HUES48 (cell line): ENCODE measurements at regions not wholly inside any gene's neighbourhood (a gene's known extent, or its start where the extent isn't known, plus 50 kb on each side); places are given as distances from the start of the nearest gene placed in this dataset.

Experiments used
- H3K27ac ChIP-seq: one replicate; pipeline ENCODE4 v1.7.0; 2013; ENCODE audit warnings: low read depth, low read length, inconsistent platforms
- H3K27me3 ChIP-seq: 2 replicates; pipeline ENCODE4 v1.6.1; 2013; ENCODE audit warnings: mild to moderate bottlenecking, low read length; ENCODE audit not compliant: control insufficient read depth, insufficient read depth
- H3K36me3 ChIP-seq: 2 replicates; pipeline ENCODE4 v1.6.1; 2013; ENCODE audit warnings: low read length; ENCODE audit not compliant: control insufficient read depth, insufficient read depth
- H3K4me1 ChIP-seq: 2 replicates; pipeline ENCODE4 v1.6.1; 2013; ENCODE audit warnings: mild to moderate bottlenecking, low read length; ENCODE audit not compliant: control insufficient read depth, insufficient read depth
- H3K4me3 ChIP-seq: 2 replicates; pipeline ENCODE4 v1.5.1; 2013; ENCODE audit warnings: mild to moderate bottlenecking, low read depth, low read length
- H3K9ac ChIP-seq: 2 replicates; pipeline ENCODE4 v1.6.1; 2013; ENCODE audit warnings: mild to moderate bottlenecking, low read depth, low read length, moderate library complexity
- H3K9me3 ChIP-seq: 2 replicates; pipeline ENCODE4 v1.6.1; 2013; ENCODE audit warnings: low read length; ENCODE audit not compliant: control insufficient read depth, insufficient read depth

- Histone ChIP-seq H3K4me1 (no peaks in the 10 kb centered on the region), H3K4me3 (no peak overlapping the region), H3K9me3 (no peaks in the 10 kb centered on the region), H3K9ac (no peak overlapping the region), H3K27me3 (no peaks in the 10 kb centered on the region), H3K36me3 (no peaks in the 10 kb centered on the region), H3K27ac (no peak overlapping the region)
Measured at GRCh38 chr5:4104831-4105597, 509.4 kb downstream of the IRX1 start.

DNA sequence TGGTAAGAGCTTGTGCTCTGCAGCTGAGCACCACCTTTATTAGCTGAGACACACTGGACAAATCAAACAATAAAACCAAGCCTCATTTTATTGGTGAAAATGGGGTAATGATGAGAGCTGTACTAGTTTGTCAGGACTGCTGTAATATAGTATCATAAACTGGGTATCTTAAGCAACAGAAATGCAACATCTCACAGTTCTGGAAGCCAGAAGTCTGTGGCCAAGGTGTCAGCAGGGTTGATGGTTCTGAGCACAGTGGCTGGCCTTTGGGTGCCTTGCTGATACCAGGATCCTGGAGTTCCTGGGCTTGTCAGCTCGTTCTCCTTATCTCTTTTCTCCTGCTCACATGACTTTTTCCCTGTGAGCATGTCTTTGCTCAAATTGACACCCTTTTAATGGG, 513.1 kb downstream of the IRX1 start:
- no peaks in the 10 kb centered on the region for H3K9me3 ChIP-seq
- no peaks in the 10 kb centered on the region for H3K27me3 ChIP-seq
- H3K4me3 ChIP-seq = no peak overlapping the region
- no peak overlapping the region for H3K27ac ChIP-seq
- H3K36me3 ChIP-seq = no peaks in the 10 kb centered on the region
- no peaks in the 10 kb centered on the region for H3K4me1 ChIP-seq
- no peak overlapping the region for H3K9ac ChIP-seq

- no peak overlapping the region for H3K4me3 ChIP-seq
- no peak overlapping the region for H3K27ac ChIP-seq
- no peaks in the 10 kb centered on the region for H3K27me3 ChIP-seq
- no peaks in the 10 kb centered on the region for H3K9me3 ChIP-seq
- H3K4me1 ChIP-seq = no peaks in the 10 kb centered on the region
- no peaks in the 10 kb centered on the region for H3K36me3 ChIP-seq
- H3K9ac ChIP-seq = no peak overlapping the region
Measured at GRCh38 chr5:4113426-4113825, 517.8 kb downstream of the IRX1 start.

DNA sequence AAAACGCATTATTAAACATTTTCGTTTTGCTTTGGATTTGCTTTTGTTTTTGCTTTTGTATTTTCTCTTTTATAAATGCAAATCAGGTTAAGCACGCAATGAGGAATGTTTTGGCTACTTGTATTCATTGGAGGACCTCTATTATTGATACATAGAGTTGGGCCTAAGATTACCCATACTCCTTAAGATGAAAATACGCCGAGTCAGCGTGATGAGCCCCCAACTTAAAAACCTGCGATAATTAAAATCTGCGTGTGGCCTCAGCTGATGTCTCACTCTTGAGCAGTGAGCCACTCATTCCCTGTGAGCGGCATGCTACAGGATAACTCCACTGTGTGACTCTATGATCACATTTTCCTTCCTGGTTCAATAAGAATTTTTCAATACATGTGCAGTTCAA, 518.3 kb downstream of the IRX1 start:
- Histone ChIP-seq H3K9ac (no peak overlapping the region), H3K4me1 (no peaks in the 10 kb centered on the region)

GRCh38 chr5:4114452-4114851, 518.8 kb downstream of the IRX1 start:
- H3K36me3 ChIP-seq = no peaks in the 10 kb centered on the region
- no peaks in the 10 kb centered on the region for H3K27me3 ChIP-seq
- no peaks in the 10 kb centered on the region for H3K9me3 ChIP-seq
- no peaks in the 10 kb centered on the region for H3K4me1 ChIP-seq
- no peak overlapping the region for H3K27ac ChIP-seq
- no peak overlapping the region for H3K4me3 ChIP-seq
- H3K9ac ChIP-seq = no peak overlapping the region

More for the DNA sequence above, 518.3 kb downstream of the IRX1 start:
- no peak overlapping the region for H3K4me3 ChIP-seq
- H3K9me3 ChIP-seq = no peaks in the 10 kb centered on the region
- no peak overlapping the region for H3K27ac ChIP-seq
- H3K27me3 ChIP-seq = no peaks in the 10 kb centered on the region
- no peaks in the 10 kb centered on the region for H3K36me3 ChIP-seq

DNA sequence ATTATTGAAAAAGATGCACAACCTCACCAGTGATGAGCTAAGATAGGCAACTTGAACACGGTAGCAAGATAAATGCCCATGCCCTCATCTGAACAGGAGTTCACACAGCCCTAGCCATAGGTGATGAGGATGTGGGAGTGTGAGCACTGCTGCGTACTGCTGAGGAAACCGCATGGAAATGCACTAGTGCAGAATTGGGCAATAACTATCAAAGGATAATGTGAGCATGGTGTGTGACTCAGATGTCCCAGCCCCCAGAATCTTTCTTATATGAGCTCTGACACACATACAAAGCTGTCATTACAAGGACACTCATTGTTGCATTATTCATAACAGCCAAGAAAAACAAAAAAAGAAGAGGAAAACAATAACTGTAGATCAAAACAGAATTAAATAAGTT, 521.2 kb downstream of the IRX1 start:
- H3K9me3 ChIP-seq = no peaks in the 10 kb centered on the region
- no peaks in the 10 kb centered on the region for H3K4me1 ChIP-seq
- no peak overlapping the region for H3K27ac ChIP-seq
- no peaks in the 10 kb centered on the region for H3K36me3 ChIP-seq
- no peak overlapping the region for H3K4me3 ChIP-seq
- no peaks in the 10 kb centered on the region for H3K27me3 ChIP-seq
- no peak overlapping the region for H3K9ac ChIP-seq

GRCh38 chr5:4124221-4124970, 528.8 kb downstream of the IRX1 start:
- Histone ChIP-seq H3K27ac (no peak overlapping the region), H3K9ac (no peak overlapping the region), H3K9me3 (no peaks in the 10 kb centered on the region), H3K4me1 (no peaks in the 10 kb centered on the region), H3K27me3 (no peaks in the 10 kb centered on the region), H3K4me3 (no peak overlapping the region), H3K36me3 (no peaks in the 10 kb centered on the region)

GRCh38 chr5:4128994-4129393, 533.4 kb downstream of the IRX1 start:
- Histone ChIP-seq H3K27me3 (no peaks in the 10 kb centered on the region), H3K27ac (no peak overlapping the region), H3K4me1 (no peaks in the 10 kb centered on the region), H3K36me3 (no peaks in the 10 kb centered on the region), H3K9me3 (no peaks in the 10 kb centered on the region), H3K9ac (no peak overlapping the region), H3K4me3 (no peak overlapping the region)

DNA sequence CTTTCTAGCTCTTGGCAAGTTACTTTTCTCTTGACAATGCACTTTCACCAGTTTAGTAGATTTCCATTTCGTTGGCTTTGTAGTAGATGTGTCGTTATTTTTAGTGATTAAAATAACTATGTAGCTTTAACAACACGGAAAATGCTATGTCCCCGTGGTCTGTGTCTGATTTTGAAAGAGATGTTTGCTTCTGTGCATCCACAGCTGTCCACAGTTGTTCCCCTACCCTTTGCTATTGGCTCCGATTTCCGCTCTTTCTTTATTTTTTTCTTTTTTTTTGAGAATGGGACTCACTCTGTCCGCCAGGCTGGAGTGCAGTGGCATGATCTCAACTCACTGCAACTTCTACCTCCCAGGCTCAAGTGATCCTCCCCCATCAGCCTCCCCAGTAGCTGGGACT, 533.9 kb downstream of the IRX1 start:
- Histone ChIP-seq H3K27me3 (no peaks in the 10 kb centered on the region), H3K4me3 (no peak overlapping the region), H3K9ac (no peak overlapping the region), H3K36me3 (no peaks in the 10 kb centered on the region), H3K4me1 (no peaks in the 10 kb centered on the region), H3K9me3 (no peaks in the 10 kb centered on the region), H3K27ac (no peak overlapping the region)

- Histone ChIP-seq H3K9me3 (no peaks in the 10 kb centered on the region), H3K36me3 (no peaks in the 10 kb centered on the region), H3K4me3 (no peak overlapping the region), H3K27ac (no peak overlapping the region), H3K27me3 (no peaks in the 10 kb centered on the region), H3K9ac (no peak overlapping the region), H3K4me1 (no peaks in the 10 kb centered on the region)
Measured at GRCh38 chr5:4130819-4131218, 535.2 kb downstream of the IRX1 start.

DNA sequence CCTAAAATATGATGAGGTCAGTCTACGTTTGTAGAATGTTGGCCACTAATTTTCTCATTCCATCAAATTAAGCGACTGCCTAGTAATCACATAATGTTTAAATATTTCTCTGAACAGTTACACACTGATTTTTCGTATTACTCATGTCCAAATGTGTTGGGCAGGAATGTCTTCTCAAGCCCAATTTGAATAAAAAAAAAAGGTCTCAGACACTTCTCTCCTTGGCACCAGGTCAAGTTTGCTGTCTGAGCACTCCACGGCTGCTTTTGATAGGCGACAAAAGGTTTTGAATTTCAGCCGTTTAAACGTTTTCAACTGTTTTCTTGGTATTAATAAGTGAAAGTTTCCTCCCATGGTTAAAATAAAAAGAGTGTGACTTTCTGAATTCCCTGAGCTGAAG, 542.1 kb downstream of the IRX1 start:
- no peak overlapping the region for H3K4me3 ChIP-seq
- H3K9ac ChIP-seq = no peak overlapping the region
- no peaks in the 10 kb centered on the region for H3K27me3 ChIP-seq
- no peak overlapping the region for H3K27ac ChIP-seq
- no peaks in the 10 kb centered on the region for H3K36me3 ChIP-seq
- H3K4me1 ChIP-seq = peaks cover 8% of the 10 kb centered on the region
- H3K9me3 ChIP-seq = no peaks in the 10 kb centered on the region
